AG10803 (cell line): ENCODE measurements at regions not wholly inside any gene's neighbourhood (a gene's known extent, or its start where the extent isn't known, plus 50 kb on each side); places are given as distances from the start of the nearest gene placed in this dataset.

Experiments
- DNase-seq: peaks from one replicate; pipeline ENCODE4 v3.0.0; 2010; ENCODE audit warnings: low read depth
- H3K4me3 ChIP-seq: 2 replicates; pipeline ENCODE4 v1.5.1; 2011; ENCODE audit warnings: mild to moderate bottlenecking, low read length, control low read depth
- CTCF ChIP-seq: conservative IDR thresholded peaks from 2 replicates; pipeline ENCODE4 v1.5.1; 2011; ENCODE audit warnings: mild to moderate bottlenecking, low read length, control low read depth, inconsistent platforms

GRCh38 chr2:240326246-240326645 is 109.2 kb upstream of the GPC1 start:
- no peak for DNase-seq
- no peak for TF ChIP-seq CTCF
- H3K4me3 ChIP-seq, result no peak overlapping the region

- no peak for TF ChIP-seq CTCF
- no peak overlapping the region for H3K4me3 ChIP-seq
- no peak for DNase-seq
Measured at GRCh38 chr2:240326886-240327285, 108.6 kb upstream of the GPC1 start.

GRCh38 chr2:240327566-240327965 is 107.9 kb upstream of the GPC1 start:
- DNase-seq, result no peak
- no peak for TF ChIP-seq CTCF
- no peak overlapping the region for H3K4me3 ChIP-seq

GRCh38 chr2:240328526-240328925 is 106.9 kb upstream of the GPC1 start:
- DNase-seq, result no peak
- no peak for TF ChIP-seq CTCF
- no peak overlapping the region for H3K4me3 ChIP-seq

- no peak for DNase-seq
- H3K4me3 ChIP-seq, result no peak overlapping the region
- no peak for TF ChIP-seq CTCF
Measured at GRCh38 chr2:240329116-240329665, 106.3 kb upstream of the GPC1 start.

GRCh38 chr2:240329778-240330177 is 105.7 kb upstream of the GPC1 start:
- no peak overlapping the region for H3K4me3 ChIP-seq
- no peak for TF ChIP-seq CTCF
- DNase-seq, result no peak

- no peak for DNase-seq
- no peak for TF ChIP-seq CTCF
- H3K4me3 ChIP-seq, result no peak overlapping the region
Measured at GRCh38 chr2:240333985-240334384, 101.5 kb upstream of the GPC1 start.
